ENCODE measurements at regions not wholly inside any gene's neighbourhood (a gene's known extent, or its start where the extent isn't known, plus 50 kb on each side); places are given as distances from the start of the nearest gene placed in this dataset.

DNA sequence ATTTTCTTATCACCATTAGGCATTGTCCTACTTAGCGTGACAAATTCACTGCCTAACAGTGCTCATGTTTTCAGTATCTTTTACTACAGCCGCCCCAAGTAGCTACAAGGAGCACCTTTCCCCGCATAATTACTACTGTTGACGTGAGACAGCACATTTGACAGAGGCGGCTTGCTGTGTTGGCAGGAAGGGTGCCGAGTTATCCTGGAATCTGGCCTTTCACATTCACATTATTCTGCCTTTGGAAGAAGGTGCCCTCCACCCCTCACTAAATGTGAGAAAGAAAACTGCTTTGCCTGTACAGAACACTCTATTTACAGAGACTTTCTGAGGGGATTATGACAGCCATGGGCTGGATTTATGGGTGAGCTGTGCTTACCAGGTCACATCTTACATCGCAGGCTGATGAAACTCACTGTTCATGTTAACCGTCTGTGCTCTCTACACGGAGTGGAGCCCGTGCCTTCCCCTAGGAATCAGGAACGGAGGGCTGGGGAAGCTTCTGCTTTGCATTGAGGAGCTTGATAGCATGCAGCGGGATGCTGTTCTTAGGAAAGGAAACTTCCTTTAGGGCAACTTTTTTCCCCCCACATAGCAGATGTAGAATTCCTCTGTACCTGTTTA is 148.0 kb upstream of the ZRANB2 start:
- Histone ChIP-seq H3K4me3 (ENCODE audit: low read depth, low read length) (0 out of 2 replicates have a peak overlapping the region, but pooled peaks have one; percentile 13), H3K4me1 (ENCODE audit: control insufficient read depth, insufficient read depth, low read length) (peaks cover 22% of the 10 kb centered on the region), H3K27me3 (ENCODE audit: control insufficient read depth, insufficient read depth, low read length) (no peaks in the 10 kb centered on the region), H3K36me3 (ENCODE audit: control insufficient read depth, insufficient read depth, low read length) (no peaks in the 10 kb centered on the region), H3K27ac (ENCODE audit: low read depth, low read length) (peak overlapping the region; percentile 59), H3K9me3 (ENCODE audit: control insufficient read depth, insufficient read depth, low read length) (no peaks in the 10 kb centered on the region), H3K9ac (ENCODE audit: low read depth, low read length) (peak overlapping the region; percentile 50; the same call in 1 of the 2 replicates)

DNA sequence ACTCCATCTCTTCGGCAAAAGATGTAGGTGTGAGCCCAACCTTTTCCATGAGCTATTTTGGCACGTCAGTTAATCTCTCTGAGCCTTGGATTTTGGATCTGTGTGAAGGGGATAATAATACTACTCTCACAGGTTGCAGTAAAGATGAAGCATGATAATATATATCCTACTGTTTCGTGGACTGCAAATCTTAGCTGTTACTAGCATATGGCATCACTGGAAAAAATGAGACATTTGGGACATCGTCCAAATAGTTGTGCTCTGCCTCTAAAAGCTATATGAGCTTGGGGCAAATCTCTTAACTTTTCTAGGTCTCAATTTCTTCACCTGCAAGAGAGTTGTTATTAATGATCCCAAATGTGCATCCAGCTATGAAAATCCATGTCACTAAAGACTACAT is 147.4 kb upstream of the ZRANB2 start:
- Histone ChIP-seq H3K4me1 (ENCODE audit: control insufficient read depth, insufficient read depth, low read length) (peaks cover 19% of the 10 kb centered on the region), H3K27me3 (ENCODE audit: control insufficient read depth, insufficient read depth, low read length) (no peaks in the 10 kb centered on the region), H3K27ac (ENCODE audit: low read depth, low read length) (no peak overlapping the region), H3K36me3 (ENCODE audit: control insufficient read depth, insufficient read depth, low read length) (no peaks in the 10 kb centered on the region), H3K9me3 (ENCODE audit: control insufficient read depth, insufficient read depth, low read length) (no peaks in the 10 kb centered on the region), H3K9ac (ENCODE audit: low read depth, low read length) (no peak overlapping the region), H3K4me3 (ENCODE audit: low read depth, low read length) (no peak overlapping the region)

DNA sequence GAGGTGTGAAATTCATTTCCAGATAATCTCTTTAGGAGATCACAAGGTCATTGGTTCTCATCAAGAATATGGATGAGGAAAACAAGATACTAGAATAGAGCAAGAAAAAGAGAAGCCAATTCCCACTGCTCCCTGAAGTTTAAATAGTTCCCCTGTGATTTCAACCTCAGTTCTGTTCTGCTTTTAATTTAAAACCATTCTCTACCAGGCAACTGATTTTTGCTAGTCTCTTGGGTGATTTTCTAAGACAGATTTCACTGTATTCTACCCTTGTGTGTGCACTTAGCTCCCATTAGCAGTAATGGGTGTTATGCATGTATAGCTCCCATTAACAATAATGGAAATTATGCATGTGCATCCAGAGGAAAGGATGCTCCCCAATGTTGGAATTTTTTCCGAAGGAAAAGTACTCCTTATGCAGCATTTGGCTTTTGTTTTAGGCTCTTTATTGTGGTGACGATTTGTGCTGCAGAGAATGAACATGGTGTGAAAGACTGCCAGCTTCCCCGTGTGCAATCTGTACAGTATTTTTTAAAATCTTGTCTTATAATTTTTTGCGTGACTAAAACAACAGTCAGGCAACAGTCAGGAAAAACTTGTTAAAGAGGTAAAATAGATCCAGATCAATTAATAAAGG is 144.0 kb upstream of the ZRANB2 start:
- Histone ChIP-seq H3K9ac (ENCODE audit: low read depth, low read length) (no peak overlapping the region), H3K27ac (ENCODE audit: low read depth, low read length) (no peak overlapping the region), H3K4me3 (ENCODE audit: low read depth, low read length) (no peak overlapping the region), H3K9me3 (ENCODE audit: control insufficient read depth, insufficient read depth, low read length) (no peaks in the 10 kb centered on the region), H3K4me1 (ENCODE audit: control insufficient read depth, insufficient read depth, low read length) (peaks cover 15% of the 10 kb centered on the region), H3K36me3 (ENCODE audit: control insufficient read depth, insufficient read depth, low read length) (no peaks in the 10 kb centered on the region), H3K27me3 (ENCODE audit: control insufficient read depth, insufficient read depth, low read length) (no peaks in the 10 kb centered on the region)

DNA sequence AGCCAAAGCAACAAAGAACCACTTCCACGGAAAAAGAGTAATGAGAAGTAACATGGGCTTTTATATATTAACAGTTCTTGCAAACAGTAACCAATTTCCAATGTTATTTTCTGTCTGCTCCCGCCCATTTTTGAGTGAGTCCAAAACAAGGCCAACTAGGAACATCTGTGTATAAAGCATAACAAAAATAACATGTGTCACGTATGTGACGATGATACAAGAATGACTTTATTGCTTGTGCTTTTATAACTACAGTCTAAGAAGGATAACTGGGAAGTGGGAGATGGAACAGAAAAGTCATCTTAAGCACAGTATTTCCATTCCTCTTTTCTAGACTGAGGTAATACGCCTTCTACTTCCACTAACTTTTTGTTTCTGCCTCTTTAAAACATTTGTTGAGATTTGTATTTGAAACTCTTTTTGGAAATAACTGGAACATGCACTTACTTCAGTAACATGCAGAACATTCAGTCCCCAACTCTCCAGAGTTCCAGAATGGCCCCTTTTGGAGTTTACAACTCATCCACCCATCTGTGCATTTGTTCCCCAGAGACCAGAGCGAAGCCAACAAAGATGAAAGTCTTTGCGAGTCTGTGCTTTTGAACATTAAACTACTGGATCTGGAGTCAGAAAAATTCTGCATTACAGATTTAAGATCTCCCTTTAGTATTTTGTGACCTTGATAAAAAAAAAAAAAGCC is 143.0 kb upstream of the ZRANB2 start:
- Histone ChIP-seq H3K9me3 (ENCODE audit: control insufficient read depth, insufficient read depth, low read length) (no peaks in the 10 kb centered on the region), H3K9ac (ENCODE audit: low read depth, low read length) (no peak overlapping the region), H3K4me1 (ENCODE audit: control insufficient read depth, insufficient read depth, low read length) (peaks cover 6% of the 10 kb centered on the region), H3K27me3 (ENCODE audit: control insufficient read depth, insufficient read depth, low read length) (no peaks in the 10 kb centered on the region), H3K4me3 (ENCODE audit: low read depth, low read length) (no peak overlapping the region), H3K27ac (ENCODE audit: low read depth, low read length) (no peak overlapping the region), H3K36me3 (ENCODE audit: control insufficient read depth, insufficient read depth, low read length) (no peaks in the 10 kb centered on the region)

DNA sequence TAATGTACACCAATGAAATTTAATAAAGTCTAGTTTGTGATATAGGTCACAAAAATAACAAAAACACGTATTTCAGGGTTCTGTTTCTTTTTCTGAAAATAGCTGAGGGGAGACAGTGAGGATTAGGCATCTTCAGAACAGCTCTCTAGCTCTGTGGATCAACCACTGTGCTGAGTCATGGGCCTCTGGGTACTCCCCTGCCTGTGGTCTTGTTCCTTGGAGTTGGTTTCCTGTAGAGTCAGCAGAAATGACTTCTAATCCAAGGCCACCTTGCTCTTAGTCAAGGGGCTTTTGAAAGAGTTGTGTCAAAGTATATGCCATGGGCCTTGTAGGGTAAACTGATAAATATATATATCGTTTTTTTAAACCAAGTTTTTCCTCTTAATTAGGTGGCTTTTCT is 141.8 kb upstream of the ZRANB2 start:
- Histone ChIP-seq H3K9ac (ENCODE audit: low read depth, low read length) (no peak overlapping the region), H3K9me3 (ENCODE audit: control insufficient read depth, insufficient read depth, low read length) (no peaks in the 10 kb centered on the region), H3K36me3 (ENCODE audit: control insufficient read depth, insufficient read depth, low read length) (no peaks in the 10 kb centered on the region), H3K27ac (ENCODE audit: low read depth, low read length) (no peak overlapping the region), H3K4me1 (ENCODE audit: control insufficient read depth, insufficient read depth, low read length) (no peaks in the 10 kb centered on the region), H3K4me3 (ENCODE audit: low read depth, low read length) (no peak overlapping the region), H3K27me3 (ENCODE audit: control insufficient read depth, insufficient read depth, low read length) (no peaks in the 10 kb centered on the region)

DNA sequence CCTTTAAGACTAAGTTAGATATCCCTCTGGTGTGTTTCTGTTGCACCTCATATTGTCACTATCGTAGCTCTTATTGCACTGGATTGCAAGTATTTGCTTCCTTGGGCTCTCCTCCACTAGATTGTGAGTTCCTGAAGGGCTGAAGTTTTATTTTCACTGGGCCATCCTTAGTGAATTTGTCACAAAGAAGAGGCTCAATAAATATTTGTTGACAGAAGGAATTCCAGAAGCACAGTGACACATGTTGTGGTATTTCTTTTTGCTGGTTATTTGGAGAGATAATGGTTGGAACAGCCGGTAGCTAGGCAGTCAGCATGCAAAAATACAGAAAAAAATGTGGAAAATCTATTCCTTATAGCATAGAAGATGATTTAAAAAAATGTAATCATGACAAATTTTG is 129.9 kb upstream of the ZRANB2 start:
- Histone ChIP-seq H3K27ac (ENCODE audit: low read depth, low read length) (no peak overlapping the region), H3K27me3 (ENCODE audit: control insufficient read depth, insufficient read depth, low read length) (no peaks in the 10 kb centered on the region), H3K36me3 (ENCODE audit: control insufficient read depth, insufficient read depth, low read length) (no peaks in the 10 kb centered on the region), H3K9ac (ENCODE audit: low read depth, low read length) (no peak overlapping the region), H3K4me1 (ENCODE audit: control insufficient read depth, insufficient read depth, low read length) (no peaks in the 10 kb centered on the region), H3K9me3 (ENCODE audit: control insufficient read depth, insufficient read depth, low read length) (no peaks in the 10 kb centered on the region), H3K4me3 (ENCODE audit: low read depth, low read length) (no peak overlapping the region)

DNA sequence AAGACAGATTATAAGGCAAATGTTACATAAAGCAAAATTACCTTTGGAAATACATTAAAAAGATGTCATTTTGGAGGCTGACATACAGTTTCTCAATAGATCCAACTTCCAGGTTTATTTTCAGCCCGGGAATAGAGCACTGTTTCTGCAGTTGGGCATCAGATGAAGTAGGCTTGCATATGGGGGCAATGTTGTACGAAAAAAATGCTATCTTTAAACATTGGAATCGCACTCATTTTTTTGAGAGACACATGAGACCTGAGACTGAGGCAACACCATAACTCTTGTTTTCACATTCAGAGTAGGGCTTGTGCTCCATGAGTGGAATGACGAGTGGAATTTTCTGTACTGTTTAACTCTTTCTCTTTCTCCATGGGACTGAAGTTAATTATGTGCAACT is 122.4 kb upstream of the ZRANB2 start:
- H3K4me1 ChIP-seq (ENCODE audit: control insufficient read depth, insufficient read depth, low read length) = no peaks in the 10 kb centered on the region
- H3K4me3 ChIP-seq (ENCODE audit: low read depth, low read length) = no peak overlapping the region
- no peak overlapping the region for H3K9ac ChIP-seq (ENCODE audit: low read depth, low read length)
- H3K27ac ChIP-seq (ENCODE audit: low read depth, low read length) = no peak overlapping the region
- H3K36me3 ChIP-seq (ENCODE audit: control insufficient read depth, insufficient read depth, low read length) = no peaks in the 10 kb centered on the region
- no peaks in the 10 kb centered on the region for H3K9me3 ChIP-seq (ENCODE audit: control insufficient read depth, insufficient read depth, low read length)
- H3K27me3 ChIP-seq (ENCODE audit: control insufficient read depth, insufficient read depth, low read length) = no peaks in the 10 kb centered on the region

DNA sequence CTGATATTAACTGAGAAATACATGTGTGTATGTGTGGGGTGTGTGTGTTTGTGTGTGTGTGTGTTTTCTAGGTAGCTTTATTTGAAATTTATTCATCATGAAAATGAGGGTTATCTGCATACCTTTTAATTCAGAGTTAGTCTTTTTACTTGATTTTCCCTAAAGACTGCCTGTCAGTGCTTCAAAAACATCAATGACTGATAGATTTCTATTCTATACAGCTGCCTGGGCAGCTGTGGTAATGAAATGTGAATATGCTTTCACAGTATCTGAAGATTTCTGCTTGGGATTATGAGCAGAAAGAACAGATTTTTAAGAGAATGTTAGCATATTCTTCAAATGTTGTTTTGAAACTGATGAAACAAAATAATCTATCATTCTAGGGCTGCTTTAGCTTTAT is 119.7 kb upstream of the ZRANB2 start:
- H3K27ac ChIP-seq (ENCODE audit: low read depth, low read length) = no peak overlapping the region
- H3K4me1 ChIP-seq (ENCODE audit: control insufficient read depth, insufficient read depth, low read length) = no peaks in the 10 kb centered on the region
- no peaks in the 10 kb centered on the region for H3K27me3 ChIP-seq (ENCODE audit: control insufficient read depth, insufficient read depth, low read length)
- no peak overlapping the region for H3K9ac ChIP-seq (ENCODE audit: low read depth, low read length)
- H3K9me3 ChIP-seq (ENCODE audit: control insufficient read depth, insufficient read depth, low read length) = no peaks in the 10 kb centered on the region
- H3K36me3 ChIP-seq (ENCODE audit: control insufficient read depth, insufficient read depth, low read length) = no peaks in the 10 kb centered on the region
- no peak overlapping the region for H3K4me3 ChIP-seq (ENCODE audit: low read depth, low read length)

DNA sequence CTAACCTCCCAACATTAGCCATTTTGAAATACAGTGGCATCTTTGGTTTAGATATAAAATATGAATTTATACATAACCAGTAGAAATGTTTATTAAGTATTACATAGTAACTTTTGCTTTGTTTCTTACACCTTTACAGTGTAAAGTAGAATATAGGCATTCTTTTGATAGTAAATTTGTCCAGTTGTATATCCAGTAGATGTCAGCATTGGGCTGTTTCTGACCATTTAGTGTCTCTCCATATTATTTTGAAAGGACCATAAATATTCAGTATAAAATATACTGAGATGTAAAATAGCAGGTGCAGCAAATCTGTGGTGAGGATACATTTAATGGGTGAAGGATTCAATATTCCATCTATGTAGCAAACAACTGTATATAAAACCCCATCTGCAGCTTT is 115.8 kb upstream of the ZRANB2 start:
- Histone ChIP-seq H3K4me3 (ENCODE audit: low read depth, low read length) (no peak overlapping the region), H3K27me3 (ENCODE audit: control insufficient read depth, insufficient read depth, low read length) (no peaks in the 10 kb centered on the region), H3K9me3 (ENCODE audit: control insufficient read depth, insufficient read depth, low read length) (no peaks in the 10 kb centered on the region), H3K36me3 (ENCODE audit: control insufficient read depth, insufficient read depth, low read length) (no peaks in the 10 kb centered on the region), H3K4me1 (ENCODE audit: control insufficient read depth, insufficient read depth, low read length) (no peaks in the 10 kb centered on the region), H3K9ac (ENCODE audit: low read depth, low read length) (no peak overlapping the region), H3K27ac (ENCODE audit: low read depth, low read length) (no peak overlapping the region)

DNA sequence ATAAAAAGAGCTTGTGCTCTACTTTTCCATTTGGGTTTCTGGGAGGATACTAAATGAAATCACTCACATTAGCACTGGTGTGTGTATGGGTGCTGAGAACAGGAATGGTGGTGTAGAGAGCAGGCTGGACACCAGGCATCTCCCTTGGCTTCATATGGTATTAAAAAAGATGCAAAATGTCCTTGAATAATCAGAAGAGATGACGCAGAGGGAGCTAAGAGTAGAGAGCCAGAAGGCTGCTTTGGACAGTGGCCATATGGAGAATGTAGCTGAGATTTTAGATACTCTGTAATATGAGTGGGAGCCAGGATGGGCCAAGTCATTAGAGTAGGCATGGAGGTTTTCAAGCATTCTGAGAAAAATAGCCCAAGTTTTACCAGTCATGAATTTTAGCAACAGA is 112.3 kb upstream of the ZRANB2 start:
- H3K36me3 ChIP-seq (ENCODE audit: control insufficient read depth, insufficient read depth, low read length) = no peaks in the 10 kb centered on the region
- H3K4me1 ChIP-seq (ENCODE audit: control insufficient read depth, insufficient read depth, low read length) = no peaks in the 10 kb centered on the region
- no peak overlapping the region for H3K4me3 ChIP-seq (ENCODE audit: low read depth, low read length)
- no peaks in the 10 kb centered on the region for H3K9me3 ChIP-seq (ENCODE audit: control insufficient read depth, insufficient read depth, low read length)
- H3K9ac ChIP-seq (ENCODE audit: low read depth, low read length) = no peak overlapping the region
- no peaks in the 10 kb centered on the region for H3K27me3 ChIP-seq (ENCODE audit: control insufficient read depth, insufficient read depth, low read length)
- H3K27ac ChIP-seq (ENCODE audit: low read depth, low read length) = no peak overlapping the region

DNA sequence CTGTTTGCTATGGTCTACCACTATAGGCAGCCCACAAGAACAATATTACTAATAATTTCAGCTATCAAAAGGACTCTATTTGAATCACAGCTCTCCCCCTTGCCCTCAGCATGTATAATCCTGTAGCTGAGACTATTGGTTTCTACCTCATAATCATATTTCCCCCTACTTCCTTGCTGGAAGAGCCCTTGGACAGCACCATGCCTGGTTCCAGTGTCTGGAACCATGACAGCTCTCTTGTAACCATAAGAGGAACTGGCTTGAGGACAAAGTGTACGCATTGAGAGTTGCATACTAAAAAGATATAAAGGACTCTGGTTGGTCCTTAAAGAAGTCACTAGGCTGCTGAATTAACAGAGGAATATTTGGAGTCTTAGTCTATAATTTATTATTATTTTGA is 110.7 kb upstream of the ZRANB2 start:
- H3K27me3 ChIP-seq (ENCODE audit: control insufficient read depth, insufficient read depth, low read length) = no peaks in the 10 kb centered on the region
- no peaks in the 10 kb centered on the region for H3K9me3 ChIP-seq (ENCODE audit: control insufficient read depth, insufficient read depth, low read length)
- H3K4me3 ChIP-seq (ENCODE audit: low read depth, low read length) = no peak overlapping the region
- H3K27ac ChIP-seq (ENCODE audit: low read depth, low read length) = no peak overlapping the region
- no peaks in the 10 kb centered on the region for H3K36me3 ChIP-seq (ENCODE audit: control insufficient read depth, insufficient read depth, low read length)
- H3K4me1 ChIP-seq (ENCODE audit: control insufficient read depth, insufficient read depth, low read length) = no peaks in the 10 kb centered on the region
- no peak overlapping the region for H3K9ac ChIP-seq (ENCODE audit: low read depth, low read length)

Data from HUES48 (cell line).